Neural progenitor cell (in vitro differentiated cells): ENCODE measurements at regions not wholly inside any gene's neighbourhood (a gene's known extent, or its start where the extent isn't known, plus 50 kb on each side); places are given as distances from the start of the nearest gene placed in this dataset.

Source experiments
- DNase-seq: peaks from one replicate; pipeline ENCODE4 v3.0.0-alpha.2; 2016; ENCODE audit warnings: low spot score
- H2AFZ ChIP-seq: fragments of 200-600 bp; sonication (generic); replicated peaks from 2 replicates; pipeline ENCODE4 v1.6.1; 2016; ENCODE audit warnings: antibody characterized with exemption
- H3F3A ChIP-seq: fragments of 200-600 bp; sonication (generic); 2 replicates; pipeline ENCODE4 v1.6.1; 2016; ENCODE audit warnings: antibody characterized with exemption, low read depth
- H3K27ac ChIP-seq: fragments of 200-600 bp; sonication (generic); 2 replicates; pipeline ENCODE4 v1.5.1; 2016; ENCODE audit warnings: mild to moderate bottlenecking
- H3K27me3 ChIP-seq: fragments of 200-600 bp; sonication (generic); 2 replicates; pipeline ENCODE4 v1.6.1; 2016; ENCODE audit warnings: mild to moderate bottlenecking, moderate library complexity
- H3K36me3 ChIP-seq: fragments of 200-600 bp; sonication (generic); 2 replicates; pipeline ENCODE4 v1.5.1; 2016
- H3K4me1 ChIP-seq: fragments of 200-600 bp; sonication (generic); 2 replicates; pipeline ENCODE4 v1.6.1; 2016; ENCODE audit warnings: mixed run types
- H3K4me2 ChIP-seq: fragments of 200-600 bp; sonication (generic); 2 replicates; pipeline ENCODE4 v1.6.1; 2016
- H3K4me3 ChIP-seq: fragments of 200-600 bp; sonication (generic); 2 replicates; pipeline ENCODE4 v1.5.1; 2016
- H3K79me2 ChIP-seq: fragments of 200-600 bp; sonication (generic); 2 replicates; pipeline ENCODE4 v1.6.1; 2016; ENCODE audit warnings: low read depth
- H3K9ac ChIP-seq: fragments of 200-600 bp; sonication (generic); 2 replicates; pipeline ENCODE4 v1.6.1; 2016
- H3K9me3 ChIP-seq: fragments of 200-600 bp; sonication (generic); 2 replicates; pipeline ENCODE4 v1.5.1; 2016; ENCODE audit warnings: low read depth
- H4K20me1 ChIP-seq: fragments of 200-600 bp; sonication (generic); 2 replicates; pipeline ENCODE4 v1.6.1; 2016; ENCODE audit warnings: low read depth
- H3K27ac Mint-ChIP-seq: 3 replicates; pipeline ENCODE4 v1.8.0; 2021; ENCODE audit warnings: mixed read lengths
- H3K27me3 Mint-ChIP-seq: 2 replicates; pipeline ENCODE4 v1.8.0; 2022; ENCODE audit warnings: low read depth, mild to moderate bottlenecking, inconsistent platforms, moderate library complexity, mixed read lengths; ENCODE audit not compliant: insufficient read depth
- H3K36me3 Mint-ChIP-seq: 3 replicates; pipeline ENCODE4 v1.8.0; 2021; ENCODE audit warnings: mixed read lengths
- H3K4me1 Mint-ChIP-seq: 3 replicates; pipeline ENCODE4 v1.8.0; 2021; ENCODE audit warnings: mixed read lengths
- H3K4me3 Mint-ChIP-seq: 3 replicates; pipeline ENCODE4 v1.8.0; 2021; ENCODE audit warnings: mild to moderate bottlenecking, moderate library complexity, mixed read lengths
- H3K9me3 Mint-ChIP-seq: 3 replicates; pipeline ENCODE4 v1.8.0; 2020; ENCODE audit warnings: mixed read lengths
- EZH2 ChIP-seq: fragments of 200-600 bp; sonication (generic); IDR thresholded peaks from 2 replicates; pipeline ENCODE4 v1.6.1; 2017; ENCODE audit warnings: antibody characterized with exemption, mild to moderate bottlenecking, moderate library complexity
- EZH2phosphoT487 ChIP-seq: fragments of 200-600 bp; sonication (generic); IDR thresholded peaks from 2 replicates; pipeline ENCODE4 v1.6.1; 2017; ENCODE audit warnings: antibody characterized with exemption
- TF ChIP-seq, protein P1 (sequence below): fragments of 200-600 bp; sonication (generic); IDR thresholded peaks from 2 replicates; pipeline ENCODE4 v1.5.1; 2017; ENCODE audit warnings: antibody characterized with exemption, mild to moderate bottlenecking

DNA sequence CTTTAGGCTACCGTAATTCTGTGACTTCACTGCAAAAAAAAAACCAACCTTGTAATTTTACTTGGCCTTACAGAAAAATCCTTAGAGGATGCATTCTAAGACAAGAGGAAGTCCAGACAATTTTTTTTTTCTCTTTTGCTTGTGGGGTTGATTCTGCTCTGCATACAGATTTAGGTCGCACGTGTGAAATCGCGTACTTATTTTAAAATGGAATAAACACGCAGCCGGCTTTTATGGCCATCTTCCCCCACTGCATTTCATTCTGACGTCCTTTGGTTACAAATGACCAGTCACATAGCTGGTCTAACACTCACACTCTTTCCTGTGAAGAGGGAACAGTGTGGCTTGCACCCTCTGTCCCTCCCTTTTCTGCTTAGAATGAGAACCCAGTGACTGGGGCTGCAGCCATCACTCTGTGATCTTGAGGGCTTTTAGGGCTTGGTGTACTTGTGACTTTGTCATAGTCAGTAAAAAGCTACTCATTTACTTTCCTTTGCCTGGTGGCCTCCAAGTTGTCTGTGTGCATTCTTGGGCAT, 63.6 kb upstream of the CARD11 start:
- Histone ChIP-seq H3K9ac (no peak overlapping the region), H3K4me2 (no peak overlapping the region), H4K20me1 (no peaks in the 10 kb centered on the region), H3K27me3 (no peaks in the 10 kb centered on the region), H3K79me2 (no peaks in the 10 kb centered on the region), H3K4me1 (no peaks in the 10 kb centered on the region), H3K4me3 (no peak overlapping the region), H3K36me3 (no peaks in the 10 kb centered on the region), H3K9me3 (no peaks in the 10 kb centered on the region), H2AFZ (no peak overlapping the region), H3F3A (no peaks in the 10 kb centered on the region), H3K27ac (no peak overlapping the region)
- H3K27me3 Mint-ChIP-seq, result peaks cover 4% of the 10 kb centered on the region
- H3K4me1 Mint-ChIP-seq, result peaks cover 3% of the 10 kb centered on the region
- H3K27ac Mint-ChIP-seq, result peak overlapping the region; percentile 46
- no peak for DNase-seq
- H3K9me3 Mint-ChIP-seq, result peaks cover 10% of the 10 kb centered on the region
- no peak for TF ChIP-seq EZH2phosphoT487
- TF ChIP-seq, protein P1, sequence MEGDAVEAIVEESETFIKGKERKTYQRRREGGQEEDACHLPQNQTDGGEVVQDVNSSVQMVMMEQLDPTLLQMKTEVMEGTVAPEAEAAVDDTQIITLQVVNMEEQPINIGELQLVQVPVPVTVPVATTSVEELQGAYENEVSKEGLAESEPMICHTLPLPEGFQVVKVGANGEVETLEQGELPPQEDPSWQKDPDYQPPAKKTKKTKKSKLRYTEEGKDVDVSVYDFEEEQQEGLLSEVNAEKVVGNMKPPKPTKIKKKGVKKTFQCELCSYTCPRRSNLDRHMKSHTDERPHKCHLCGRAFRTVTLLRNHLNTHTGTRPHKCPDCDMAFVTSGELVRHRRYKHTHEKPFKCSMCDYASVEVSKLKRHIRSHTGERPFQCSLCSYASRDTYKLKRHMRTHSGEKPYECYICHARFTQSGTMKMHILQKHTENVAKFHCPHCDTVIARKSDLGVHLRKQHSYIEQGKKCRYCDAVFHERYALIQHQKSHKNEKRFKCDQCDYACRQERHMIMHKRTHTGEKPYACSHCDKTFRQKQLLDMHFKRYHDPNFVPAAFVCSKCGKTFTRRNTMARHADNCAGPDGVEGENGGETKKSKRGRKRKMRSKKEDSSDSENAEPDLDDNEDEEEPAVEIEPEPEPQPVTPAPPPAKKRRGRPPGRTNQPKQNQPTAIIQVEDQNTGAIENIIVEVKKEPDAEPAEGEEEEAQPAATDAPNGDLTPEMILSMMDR, result no peak
- TF ChIP-seq EZH2, result no peak
- no peaks in the 10 kb centered on the region for H3K36me3 Mint-ChIP-seq
- H3K4me3 Mint-ChIP-seq, result no peak overlapping the region

DNA sequence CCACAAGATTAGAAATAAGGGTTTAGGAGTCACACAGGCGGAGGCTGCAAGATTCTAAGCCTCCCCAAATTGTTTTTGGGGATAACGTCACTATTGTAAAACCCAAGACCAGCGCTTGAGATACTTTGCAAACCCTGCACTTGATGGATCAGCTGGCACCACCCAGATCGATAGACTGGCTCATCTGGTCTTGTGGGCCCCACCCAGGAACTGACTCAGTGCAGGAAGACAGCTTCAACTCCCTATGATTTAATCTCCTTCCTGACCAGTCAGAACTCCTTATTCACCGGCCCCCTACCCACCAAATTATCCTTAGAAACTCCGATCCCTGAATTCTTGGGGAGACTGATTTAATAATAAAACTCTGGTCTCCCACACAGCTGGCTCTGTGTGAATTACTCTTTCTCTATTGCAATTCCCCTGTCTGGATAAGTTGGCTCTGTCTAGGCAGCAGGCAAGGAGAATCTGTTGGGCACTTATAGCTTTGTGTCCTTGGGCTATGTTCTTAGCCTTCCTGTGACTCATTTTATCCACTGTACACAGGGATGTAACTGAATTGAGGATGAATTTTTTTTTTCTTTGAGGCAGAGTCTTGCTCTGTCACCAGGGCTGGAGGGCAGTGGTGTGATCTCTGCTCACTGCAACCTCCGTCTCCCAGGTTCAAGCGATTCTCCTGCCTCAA, 64.4 kb upstream of the CARD11 start:
- no peak overlapping the region for H3K27ac Mint-ChIP-seq
- TF ChIP-seq, protein P1, result no peak
- TF ChIP-seq EZH2phosphoT487 (no peak), EZH2 (no peak)
- Histone ChIP-seq H3K36me3 (no peaks in the 10 kb centered on the region), H3K4me1 (no peaks in the 10 kb centered on the region), H3K9ac (no peak overlapping the region), H3K27me3 (no peaks in the 10 kb centered on the region), H3K79me2 (no peaks in the 10 kb centered on the region), H3K4me3 (no peak overlapping the region), H3F3A (no peaks in the 10 kb centered on the region), H3K9me3 (no peaks in the 10 kb centered on the region), H3K4me2 (no peak overlapping the region), H2AFZ (no peak overlapping the region), H3K27ac (no peak overlapping the region), H4K20me1 (no peaks in the 10 kb centered on the region)
- peaks cover 3% of the 10 kb centered on the region for H3K4me1 Mint-ChIP-seq
- no peak for DNase-seq
- H3K4me3 Mint-ChIP-seq, result no peak overlapping the region
- peaks cover 10% of the 10 kb centered on the region for H3K9me3 Mint-ChIP-seq
- no peaks in the 10 kb centered on the region for H3K36me3 Mint-ChIP-seq
- peaks cover 4% of the 10 kb centered on the region for H3K27me3 Mint-ChIP-seq

DNA sequence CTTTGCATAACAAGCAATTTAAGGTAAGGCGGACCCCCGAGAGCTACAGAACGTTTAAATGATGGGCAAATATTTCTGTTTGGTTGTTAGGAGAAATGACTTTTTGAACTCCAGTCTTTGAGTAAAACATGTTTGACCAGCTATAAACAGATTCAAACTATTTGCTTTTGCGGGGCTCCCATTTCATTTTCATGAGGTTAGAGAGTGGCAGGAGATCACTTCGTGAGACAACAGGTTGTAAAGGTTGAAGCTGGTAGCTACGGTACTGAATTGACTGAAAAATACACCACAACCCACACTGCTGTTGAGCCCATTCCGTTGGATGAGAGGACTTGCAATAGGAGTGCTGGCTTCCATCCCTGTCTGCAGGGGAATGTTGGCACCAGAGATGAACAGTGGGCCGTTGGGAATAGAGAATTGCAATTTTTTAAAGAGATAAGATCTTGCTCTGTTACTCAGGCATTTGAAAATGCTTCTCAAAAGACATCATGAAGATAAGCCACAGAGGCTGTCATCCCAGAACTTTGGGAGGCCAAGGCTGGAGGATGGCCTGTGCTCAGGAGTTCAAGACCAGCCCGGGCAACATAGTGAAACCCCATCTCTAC, 65.7 kb upstream of the CARD11 start:
- Histone ChIP-seq H3K36me3 (no peaks in the 10 kb centered on the region), H3K4me3 (no peak overlapping the region), H3K4me2 (no peak overlapping the region), H3F3A (no peaks in the 10 kb centered on the region), H2AFZ (no peak overlapping the region), H4K20me1 (no peaks in the 10 kb centered on the region), H3K27me3 (no peaks in the 10 kb centered on the region), H3K9me3 (no peaks in the 10 kb centered on the region), H3K79me2 (no peaks in the 10 kb centered on the region), H3K27ac (no peak overlapping the region), H3K9ac (no peak overlapping the region), H3K4me1 (no peaks in the 10 kb centered on the region)
- Mint-ChIP-seq H3K4me3 (no peak overlapping the region), H3K36me3 (no peaks in the 10 kb centered on the region), H3K27ac (no peak overlapping the region), H3K27me3 (peaks cover 4% of the 10 kb centered on the region), H3K4me1 (peaks cover 3% of the 10 kb centered on the region), H3K9me3 (peaks cover 17% of the 10 kb centered on the region)
- no peak for DNase-seq
- TF ChIP-seq EZH2 (no peak), EZH2phosphoT487 (no peak)
- TF ChIP-seq, protein P1, result no peak
